Liver (tissue), 8 donors: ENCODE measurements at regions not wholly inside any gene's neighbourhood (a gene's known extent, or its start where the extent isn't known, plus 50 kb on each side); places are given as distances from the start of the nearest gene placed in this dataset.

Experiments used
- DNase-seq: peaks from one replicate; pipeline ENCODE4 v3.0.0-alpha.2; 2017; ENCODE audit warnings: low spot score
- H3K27ac ChIP-seq, 2 donors: one replicate each; pipeline ENCODE4 v1.7.0; 2013; ENCODE audit warnings: inconsistent platforms in 2 of 2, low read length in 2 of 2, control low read depth in 1 of 2, low read depth in 1 of 2, mild to moderate bottlenecking in 1 of 2
- H3K27me3 ChIP-seq, 4 donors: one replicate each; pipeline versions ENCODE4 v1.6.1 to v1.7.0; 2013; ENCODE audit warnings: low read length in 3 of 4, inconsistent platforms in 1 of 4, mild to moderate bottlenecking in 1 of 4, moderate library complexity in 1 of 4; ENCODE audit not compliant: control insufficient read depth in 4 of 4, insufficient read depth in 4 of 4
- H3K36me3 ChIP-seq, 4 donors: one replicate each; pipeline versions ENCODE4 v1.6.1 to v1.7.0; 2013; ENCODE audit warnings: low read length in 3 of 4, mild to moderate bottlenecking in 3 of 4, low read depth in 1 of 4, moderate library complexity in 1 of 4; ENCODE audit not compliant: control insufficient read depth in 4 of 4, insufficient read depth in 3 of 4
- H3K4me1 ChIP-seq, 4 donors: one replicate each; pipeline versions ENCODE4 v1.6.1 to v1.7.0; 2013; ENCODE audit warnings: low read length in 3 of 4, mild to moderate bottlenecking in 3 of 4, moderate library complexity in 1 of 4; ENCODE audit not compliant: control insufficient read depth in 4 of 4, insufficient read depth in 4 of 4
- H3K4me3 ChIP-seq, 3 donors: one replicate each; pipeline versions ENCODE4 v1.6.1 to v1.7.0; 2013; ENCODE audit warnings: low read length in 3 of 3, control low read depth in 1 of 3, low read depth in 1 of 3, mild to moderate bottlenecking in 1 of 3
- H3K9ac ChIP-seq, 2 donors: one replicate each; pipeline ENCODE4 v1.7.0; 2013; ENCODE audit warnings: low read length in 2 of 2, mild to moderate bottlenecking in 2 of 2, moderate library complexity in 2 of 2, control low read depth in 1 of 2, low read depth in 1 of 2
- H3K9me3 ChIP-seq, 4 donors: one replicate each; pipeline versions ENCODE4 v1.6.1 to v1.7.0; 2013; ENCODE audit warnings: low read length in 3 of 4; ENCODE audit not compliant: control insufficient read depth in 4 of 4
- EGR1 ChIP-seq, 2 donors: IDR thresholded peaks; 2 replicates each; pipeline ENCODE4 v1.6.1; 2016 to 2018; ENCODE audit warnings: antibody characterized with exemption in 2 of 2, low read depth in 2 of 2
- FOXA1 ChIP-seq: IDR thresholded peaks from 2 replicates; pipeline ENCODE4 v1.6.1; 2016; ENCODE audit warnings: antibody characterized with exemption
- FOXA2 ChIP-seq: IDR thresholded peaks from 2 replicates; pipeline ENCODE4 v1.6.1; 2016; ENCODE audit warnings: antibody characterized with exemption
- GABPA ChIP-seq, 2 donors: IDR thresholded peaks in 1 of 2; conservative IDR thresholded peaks in 1 of 2; 2 replicates each; pipeline ENCODE4 v1.6.1; 2016; ENCODE audit warnings: antibody characterized with exemption in 2 of 2, mild to moderate bottlenecking in 1 of 2, moderate library complexity in 1 of 2
- HNF4A ChIP-seq, 2 donors: conservative IDR thresholded peaks; 2 replicates each; pipeline ENCODE4 v1.6.1; 2016; ENCODE audit warnings: antibody characterized with exemption in 2 of 2, mild to moderate bottlenecking in 2 of 2
- HNF4G ChIP-seq: IDR thresholded peaks from 2 replicates; pipeline ENCODE4 v1.6.1; 2016; ENCODE audit warnings: antibody characterized with exemption
- JUND ChIP-seq, 2 donors: IDR thresholded peaks; 2 replicates each; pipeline ENCODE4 v1.6.1; 2016; ENCODE audit warnings: antibody characterized with exemption in 2 of 2
- NR2F2 ChIP-seq: IDR thresholded peaks from 2 replicates; pipeline ENCODE4 v1.6.1; 2016; ENCODE audit warnings: antibody characterized with exemption
- RAD21 ChIP-seq, 2 donors: IDR thresholded peaks; 2 replicates each; pipeline ENCODE4 v1.6.1; 2016; ENCODE audit warnings: antibody characterized with exemption in 2 of 2, mild to moderate bottlenecking in 2 of 2
- RXRA ChIP-seq, 2 donors: IDR thresholded peaks; 2 replicates each; pipeline ENCODE4 v1.6.1; 2017 to 2018; ENCODE audit warnings: antibody characterized with exemption in 2 of 2, mild to moderate bottlenecking in 1 of 2
- SP1 ChIP-seq: IDR thresholded peaks from 2 replicates; pipeline ENCODE4 v1.6.1; 2018; ENCODE audit warnings: antibody characterized with exemption, mild to moderate bottlenecking
- TAF1 ChIP-seq: conservative IDR thresholded peaks from 2 replicates; pipeline ENCODE4 v1.6.1; 2016; ENCODE audit warnings: antibody characterized with exemption, mild to moderate bottlenecking
- YY1 ChIP-seq: IDR thresholded peaks from 2 replicates; pipeline ENCODE4 v1.6.1; 2016; ENCODE audit warnings: antibody characterized with exemption, mild to moderate bottlenecking
- WGBS: extraction: QIAGEN DNeasy Blood & Tissue Kit; methylation state at CpG from one replicate; pipeline ENCODE4 v1.1.7; 2013; 5-methylcytosine and 5-hydroxymethylcytosine counted together
- TF ChIP-seq, protein P1 (sequence below): IDR thresholded peaks from 2 replicates; pipeline ENCODE4 v1.6.1; 2016; ENCODE audit warnings: antibody characterized with exemption, mild to moderate bottlenecking
- TF ChIP-seq, protein P2 (sequence below): IDR thresholded peaks from 2 replicates; pipeline ENCODE4 v1.6.1; 2016; ENCODE audit warnings: antibody characterized with exemption
- TF ChIP-seq, protein P3 (sequence below): IDR thresholded peaks from 2 replicates; pipeline ENCODE4 v1.6.1; 2016; ENCODE audit warnings: antibody characterized with exemption
- TF ChIP-seq, protein P4 (sequence below): IDR thresholded peaks from 2 replicates; pipeline ENCODE4 v1.6.1; 2016; ENCODE audit warnings: antibody characterized with exemption
- TF ChIP-seq, protein P5 (sequence below): fragments of 150-350 bp; IDR thresholded peaks from 2 replicates; pipeline ENCODE4 v1.5.1; 2017; ENCODE audit warnings: improper control_type of control experiment, low read depth, low read length; ENCODE audit not compliant: missing input control
- donor health status: healthy.
- donor health status: healthy.
- donor health status: healthy.
- donor health status: healthy.
- donor health status: healthy.

DNA sequence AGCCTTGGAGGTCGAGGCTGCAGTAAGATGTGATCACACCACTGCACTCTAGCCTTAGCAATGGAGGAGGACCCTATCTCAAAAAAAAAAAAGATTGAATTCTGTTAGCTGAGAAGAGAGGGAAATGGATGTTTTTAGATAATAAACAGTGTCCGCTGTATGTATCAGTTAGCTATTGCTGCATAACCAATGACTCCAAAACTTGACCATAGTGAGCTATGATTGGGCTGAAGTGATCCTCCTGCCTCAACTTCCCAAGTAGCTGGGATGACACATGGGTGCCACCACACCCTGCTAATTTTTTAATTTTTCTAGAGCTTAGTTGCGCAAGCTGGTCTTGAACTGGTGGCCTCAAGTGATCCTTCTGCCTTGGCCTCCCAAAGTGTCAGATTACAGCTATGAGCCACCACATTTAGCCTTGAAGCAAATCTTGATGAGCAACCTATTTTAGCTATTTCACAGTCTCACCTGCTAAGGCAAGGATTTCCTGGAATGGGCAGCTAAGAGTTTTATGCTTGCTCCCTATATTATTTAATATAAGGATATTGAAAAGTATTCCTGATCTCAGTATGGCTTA, 68.3 kb upstream of the ATF7IP2 start:
- Histone ChIP-seq H3K27me3 (no peaks in the 10 kb centered on the region), H3K4me3 (no peak overlapping the region), H3K36me3 (no peaks in the 10 kb centered on the region), H3K9me3 (no peaks in the 10 kb centered on the region), H3K9ac (no peak overlapping the region), H3K27ac (no peak overlapping the region), H3K4me1 (peaks cover 0 to 24% (median 19%) of the 10 kb centered on the region in 4 donors)
- WGBS = 92% methylated on average over 3 of the region's 3 CpGs
- no peak for DNase-seq
- TF ChIP-seq, protein P1, sequence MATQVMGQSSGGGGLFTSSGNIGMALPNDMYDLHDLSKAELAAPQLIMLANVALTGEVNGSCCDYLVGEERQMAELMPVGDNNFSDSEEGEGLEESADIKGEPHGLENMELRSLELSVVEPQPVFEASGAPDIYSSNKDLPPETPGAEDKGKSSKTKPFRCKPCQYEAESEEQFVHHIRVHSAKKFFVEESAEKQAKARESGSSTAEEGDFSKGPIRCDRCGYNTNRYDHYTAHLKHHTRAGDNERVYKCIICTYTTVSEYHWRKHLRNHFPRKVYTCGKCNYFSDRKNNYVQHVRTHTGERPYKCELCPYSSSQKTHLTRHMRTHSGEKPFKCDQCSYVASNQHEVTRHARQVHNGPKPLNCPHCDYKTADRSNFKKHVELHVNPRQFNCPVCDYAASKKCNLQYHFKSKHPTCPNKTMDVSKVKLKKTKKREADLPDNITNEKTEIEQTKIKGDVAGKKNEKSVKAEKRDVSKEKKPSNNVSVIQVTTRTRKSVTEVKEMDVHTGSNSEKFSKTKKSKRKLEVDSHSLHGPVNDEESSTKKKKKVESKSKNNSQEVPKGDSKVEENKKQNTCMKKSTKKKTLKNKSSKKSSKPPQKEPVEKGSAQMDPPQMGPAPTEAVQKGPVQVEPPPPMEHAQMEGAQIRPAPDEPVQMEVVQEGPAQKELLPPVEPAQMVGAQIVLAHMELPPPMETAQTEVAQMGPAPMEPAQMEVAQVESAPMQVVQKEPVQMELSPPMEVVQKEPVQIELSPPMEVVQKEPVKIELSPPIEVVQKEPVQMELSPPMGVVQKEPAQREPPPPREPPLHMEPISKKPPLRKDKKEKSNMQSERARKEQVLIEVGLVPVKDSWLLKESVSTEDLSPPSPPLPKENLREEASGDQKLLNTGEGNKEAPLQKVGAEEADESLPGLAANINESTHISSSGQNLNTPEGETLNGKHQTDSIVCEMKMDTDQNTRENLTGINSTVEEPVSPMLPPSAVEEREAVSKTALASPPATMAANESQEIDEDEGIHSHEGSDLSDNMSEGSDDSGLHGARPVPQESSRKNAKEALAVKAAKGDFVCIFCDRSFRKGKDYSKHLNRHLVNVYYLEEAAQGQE = no peak
- TF ChIP-seq RXRA (IDR thresholded peaks at IDR 0.05) = no peak
- TF ChIP-seq JUND (IDR thresholded peaks at IDR 0.05) = no peak
- TF ChIP-seq, protein P2, sequence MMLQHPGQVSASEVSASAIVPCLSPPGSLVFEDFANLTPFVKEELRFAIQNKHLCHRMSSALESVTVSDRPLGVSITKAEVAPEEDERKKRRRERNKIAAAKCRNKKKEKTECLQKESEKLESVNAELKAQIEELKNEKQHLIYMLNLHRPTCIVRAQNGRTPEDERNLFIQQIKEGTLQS = no peak
- no peak for TF ChIP-seq HNF4G
- TF ChIP-seq YY1 = no peak
- TF ChIP-seq FOXA1 = no peak
- TF ChIP-seq EGR1 (IDR thresholded peaks at IDR 0.05; ENCODE audit: low read depth in 2 of 2) = no peak
- TF ChIP-seq TAF1 = no peak

DNA sequence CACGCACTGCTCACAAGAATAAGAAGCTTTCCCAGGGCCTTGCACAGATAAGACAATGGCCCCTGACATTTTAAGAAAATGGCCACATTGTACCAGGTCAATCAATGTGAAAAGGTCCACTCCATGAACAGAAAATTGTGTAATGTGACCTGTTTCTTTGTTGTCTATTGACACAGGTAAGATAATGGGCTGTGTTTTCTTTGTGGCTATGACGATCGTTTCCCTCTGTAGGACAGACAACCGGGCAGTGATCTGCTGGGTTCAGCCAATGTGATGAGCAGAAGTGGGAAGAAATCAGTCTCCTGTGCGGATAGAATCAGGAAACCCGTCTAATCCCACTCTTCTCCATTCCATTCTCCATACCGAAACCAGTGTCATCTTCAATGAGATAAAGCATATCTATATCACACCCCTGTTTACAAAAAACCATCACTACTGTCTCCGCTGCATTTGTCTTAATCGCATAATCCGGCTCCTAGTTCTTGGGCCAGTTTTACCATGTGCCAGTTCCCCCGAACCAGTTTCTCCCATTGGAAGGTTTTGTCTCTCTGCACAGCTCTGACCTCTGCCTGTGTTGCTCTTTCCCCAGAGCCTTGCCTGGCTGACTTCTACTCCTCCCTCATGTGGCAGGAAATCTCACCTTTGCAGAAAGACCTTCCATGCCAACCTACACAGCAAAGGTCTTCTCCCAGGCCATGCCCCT, 66.9 kb upstream of the ATF7IP2 start:
- DNase-seq = no peak

More for the DNA sequence above, 66.9 kb upstream of the ATF7IP2 start:
- Histone ChIP-seq H3K9me3 (no peaks in the 10 kb centered on the region), H3K27ac (peak overlapping the region; percentile 32 to 78), H3K4me3 (no peak overlapping the region), H3K36me3 (no peaks in the 10 kb centered on the region), H3K27me3 (no peaks in the 10 kb centered on the region), H3K4me1 (peaks cover 0 to 16% (median 11%) of the 10 kb centered on the region in 4 donors), H3K9ac (no peak overlapping the region)
- TF ChIP-seq, protein P3, sequence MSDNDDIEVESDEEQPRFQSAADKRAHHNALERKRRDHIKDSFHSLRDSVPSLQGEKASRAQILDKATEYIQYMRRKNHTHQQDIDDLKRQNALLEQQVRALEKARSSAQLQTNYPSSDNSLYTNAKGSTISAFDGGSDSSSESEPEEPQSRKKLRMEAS = peak; percentile 75
- TF ChIP-seq, protein P1 = no peak
- TF ChIP-seq YY1 (peak; percentile 97), EGR1 (IDR thresholded peaks at IDR 0.05; ENCODE audit: low read depth in 2 of 2) (peak; percentile 36 to 47), FOXA2 (peak; percentile 94), GABPA (IDR thresholded peaks at IDR 0.05 in 1 of 2, conservative IDR thresholded peaks at IDR 0.05 in 1 of 2) (no peak), RAD21 (IDR thresholded peaks at IDR 0.05) (peak; percentile 51 to 63), HNF4G (peak; percentile 50), RXRA (IDR thresholded peaks at IDR 0.05) (peak; percentile 85 to 97), FOXA1 (peak; percentile 94), TAF1 (no peak), NR2F2 (peak; percentile 24), JUND (IDR thresholded peaks at IDR 0.05) (peak; percentile 29 to 85), HNF4A (conservative IDR thresholded peaks at IDR 0.05) (peak; percentile 83 to 94), SP1 (peak; percentile 49)
- TF ChIP-seq, protein P4, sequence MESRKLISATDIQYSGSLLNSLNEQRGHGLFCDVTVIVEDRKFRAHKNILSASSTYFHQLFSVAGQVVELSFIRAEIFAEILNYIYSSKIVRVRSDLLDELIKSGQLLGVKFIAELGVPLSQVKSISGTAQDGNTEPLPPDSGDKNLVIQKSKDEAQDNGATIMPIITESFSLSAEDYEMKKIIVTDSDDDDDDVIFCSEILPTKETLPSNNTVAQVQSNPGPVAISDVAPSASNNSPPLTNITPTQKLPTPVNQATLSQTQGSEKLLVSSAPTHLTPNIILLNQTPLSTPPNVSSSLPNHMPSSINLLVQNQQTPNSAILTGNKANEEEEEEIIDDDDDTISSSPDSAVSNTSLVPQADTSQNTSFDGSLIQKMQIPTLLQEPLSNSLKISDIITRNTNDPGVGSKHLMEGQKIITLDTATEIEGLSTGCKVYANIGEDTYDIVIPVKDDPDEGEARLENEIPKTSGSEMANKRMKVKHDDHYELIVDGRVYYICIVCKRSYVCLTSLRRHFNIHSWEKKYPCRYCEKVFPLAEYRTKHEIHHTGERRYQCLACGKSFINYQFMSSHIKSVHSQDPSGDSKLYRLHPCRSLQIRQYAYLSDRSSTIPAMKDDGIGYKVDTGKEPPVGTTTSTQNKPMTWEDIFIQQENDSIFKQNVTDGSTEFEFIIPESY = peak; percentile 90
- TF ChIP-seq, protein P2 = no peak
- TF ChIP-seq, protein P5, sequence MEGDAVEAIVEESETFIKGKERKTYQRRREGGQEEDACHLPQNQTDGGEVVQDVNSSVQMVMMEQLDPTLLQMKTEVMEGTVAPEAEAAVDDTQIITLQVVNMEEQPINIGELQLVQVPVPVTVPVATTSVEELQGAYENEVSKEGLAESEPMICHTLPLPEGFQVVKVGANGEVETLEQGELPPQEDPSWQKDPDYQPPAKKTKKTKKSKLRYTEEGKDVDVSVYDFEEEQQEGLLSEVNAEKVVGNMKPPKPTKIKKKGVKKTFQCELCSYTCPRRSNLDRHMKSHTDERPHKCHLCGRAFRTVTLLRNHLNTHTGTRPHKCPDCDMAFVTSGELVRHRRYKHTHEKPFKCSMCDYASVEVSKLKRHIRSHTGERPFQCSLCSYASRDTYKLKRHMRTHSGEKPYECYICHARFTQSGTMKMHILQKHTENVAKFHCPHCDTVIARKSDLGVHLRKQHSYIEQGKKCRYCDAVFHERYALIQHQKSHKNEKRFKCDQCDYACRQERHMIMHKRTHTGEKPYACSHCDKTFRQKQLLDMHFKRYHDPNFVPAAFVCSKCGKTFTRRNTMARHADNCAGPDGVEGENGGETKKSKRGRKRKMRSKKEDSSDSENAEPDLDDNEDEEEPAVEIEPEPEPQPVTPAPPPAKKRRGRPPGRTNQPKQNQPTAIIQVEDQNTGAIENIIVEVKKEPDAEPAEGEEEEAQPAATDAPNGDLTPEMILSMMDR = no peak
- 51% methylated on average over 11 of the region's 11 CpGs for WGBS
